IPS DF 6.9 (cell line): ENCODE measurements at regions not wholly inside any gene's neighbourhood (a gene's known extent, or its start where the extent isn't known, plus 50 kb on each side); places are given as distances from the start of the nearest gene placed in this dataset.

Experiments
- DNase-seq: peaks from one replicate; pipeline ENCODE4 v3.0.0-alpha.2; 2013; ENCODE audit warnings: low read depth, low spot score
- H3K27ac ChIP-seq: one replicate; pipeline ENCODE4 v1.5.1; 2013; ENCODE audit warnings: low read length, control low read depth
- H3K27me3 ChIP-seq: 2 replicates; pipeline ENCODE4 v1.6.1; 2013; ENCODE audit warnings: mild to moderate bottlenecking, low read length; ENCODE audit not compliant: control insufficient read depth, insufficient read depth
- H3K36me3 ChIP-seq: 2 replicates; pipeline ENCODE4 v1.6.1; 2013; ENCODE audit warnings: low read length; ENCODE audit not compliant: control insufficient read depth, insufficient read depth
- H3K4me1 ChIP-seq: 2 replicates; pipeline ENCODE4 v1.6.1; 2013; ENCODE audit warnings: low read length; ENCODE audit not compliant: control insufficient read depth, insufficient read depth
- H3K4me3 ChIP-seq: 2 replicates; pipeline ENCODE4 v1.5.1; 2013; ENCODE audit warnings: mild to moderate bottlenecking, low read length
- H3K9me3 ChIP-seq: 2 replicates; pipeline ENCODE4 v1.6.1; 2013; ENCODE audit warnings: low read length, inconsistent platforms; ENCODE audit not compliant: control insufficient read depth, insufficient read depth
- WGBS: extraction: QIAGEN DNeasy Blood & Tissue Kit; methylation state at CpG from one replicate; pipeline ENCODE4 v1.1.7; 2013; ENCODE audit warnings: mixed read lengths, missing lambda C conversion rate; ENCODE audit not compliant: insufficient read length, insufficient coverage; 5-methylcytosine and 5-hydroxymethylcytosine counted together

DNA sequence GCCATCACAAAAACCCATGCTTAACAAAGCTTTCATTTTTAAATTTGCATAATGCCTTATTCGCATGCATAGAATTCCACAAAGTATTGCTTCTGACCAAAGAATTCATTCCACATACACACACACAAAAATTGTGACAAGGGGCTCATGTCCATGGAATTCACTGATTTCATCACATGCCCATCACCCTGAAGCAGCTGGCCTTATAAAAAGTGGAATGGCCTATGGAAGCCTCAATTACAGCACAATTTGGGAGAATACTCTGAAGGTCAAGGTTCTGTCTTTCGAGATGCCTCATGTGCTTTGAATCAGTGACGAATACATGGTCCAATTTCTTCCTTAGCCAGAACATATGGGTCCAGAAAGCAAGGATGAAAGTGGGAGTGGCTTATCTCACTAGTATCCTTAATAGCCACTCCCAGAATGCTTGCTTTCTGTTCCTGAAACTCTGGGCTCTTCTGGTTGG lies 165.7 kb downstream of the KDR start:
- DNase-seq = no peak
- Histone ChIP-seq H3K27ac (no peak overlapping the region), H3K9me3 (no peaks in the 10 kb centered on the region), H3K36me3 (no peaks in the 10 kb centered on the region), H3K4me3 (no peak overlapping the region), H3K4me1 (no peaks in the 10 kb centered on the region), H3K27me3 (no peaks in the 10 kb centered on the region)
- no CpG with 5 or more reads among the region's 3 CpGs for WGBS

DNA sequence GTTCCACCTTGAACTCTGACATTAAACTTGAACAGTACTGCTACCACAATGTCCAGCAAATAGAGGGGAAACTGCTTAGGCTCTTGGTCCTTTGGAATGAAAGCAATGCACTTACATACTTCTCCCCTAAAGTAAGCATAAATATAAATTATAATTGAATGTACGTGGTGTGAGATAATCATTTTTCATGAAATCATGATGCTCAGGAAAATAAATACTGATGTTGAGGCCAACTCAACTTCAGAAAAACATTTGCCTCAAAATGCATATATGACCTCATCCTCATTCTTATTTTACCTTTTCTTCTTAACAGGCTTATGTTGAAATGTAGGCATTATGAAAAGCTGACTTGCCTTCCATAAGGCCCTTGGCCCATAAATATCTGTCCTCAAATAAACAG lies 166.3 kb downstream of the KDR start:
- DNase-seq = no peak
- Histone ChIP-seq H3K27me3 (no peaks in the 10 kb centered on the region), H3K36me3 (no peaks in the 10 kb centered on the region), H3K9me3 (no peaks in the 10 kb centered on the region), H3K4me3 (no peak overlapping the region), H3K27ac (no peak overlapping the region), H3K4me1 (no peaks in the 10 kb centered on the region)
- WGBS = no CpG with 5 or more reads among the region's 1 CpG

DNA sequence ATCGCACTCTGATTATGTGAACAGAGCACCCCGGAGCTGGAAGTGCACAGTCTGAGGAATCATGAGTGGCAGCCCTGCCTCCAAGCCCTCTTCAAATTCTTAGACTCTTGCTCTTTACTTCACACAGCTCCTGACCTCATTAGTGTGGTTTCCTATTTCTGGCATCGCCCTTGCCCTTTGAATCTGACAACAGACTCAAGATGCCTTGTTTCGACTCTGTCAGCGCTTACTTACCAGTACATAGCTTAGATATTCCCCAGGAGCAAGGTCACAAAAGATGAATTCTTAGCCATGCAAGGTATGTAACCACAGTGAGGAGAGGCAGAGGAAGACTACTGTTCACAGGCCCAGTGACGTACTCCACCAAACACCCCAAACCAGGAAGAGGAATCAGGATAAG lies 167.2 kb downstream of the KDR start:
- Histone ChIP-seq H3K9me3 (no peaks in the 10 kb centered on the region), H3K27me3 (no peaks in the 10 kb centered on the region), H3K4me1 (no peaks in the 10 kb centered on the region), H3K4me3 (no peak overlapping the region), H3K36me3 (no peaks in the 10 kb centered on the region), H3K27ac (no peak overlapping the region)
- no CpG with 5 or more reads among the region's 6 CpGs for WGBS
- DNase-seq = no peak

DNA sequence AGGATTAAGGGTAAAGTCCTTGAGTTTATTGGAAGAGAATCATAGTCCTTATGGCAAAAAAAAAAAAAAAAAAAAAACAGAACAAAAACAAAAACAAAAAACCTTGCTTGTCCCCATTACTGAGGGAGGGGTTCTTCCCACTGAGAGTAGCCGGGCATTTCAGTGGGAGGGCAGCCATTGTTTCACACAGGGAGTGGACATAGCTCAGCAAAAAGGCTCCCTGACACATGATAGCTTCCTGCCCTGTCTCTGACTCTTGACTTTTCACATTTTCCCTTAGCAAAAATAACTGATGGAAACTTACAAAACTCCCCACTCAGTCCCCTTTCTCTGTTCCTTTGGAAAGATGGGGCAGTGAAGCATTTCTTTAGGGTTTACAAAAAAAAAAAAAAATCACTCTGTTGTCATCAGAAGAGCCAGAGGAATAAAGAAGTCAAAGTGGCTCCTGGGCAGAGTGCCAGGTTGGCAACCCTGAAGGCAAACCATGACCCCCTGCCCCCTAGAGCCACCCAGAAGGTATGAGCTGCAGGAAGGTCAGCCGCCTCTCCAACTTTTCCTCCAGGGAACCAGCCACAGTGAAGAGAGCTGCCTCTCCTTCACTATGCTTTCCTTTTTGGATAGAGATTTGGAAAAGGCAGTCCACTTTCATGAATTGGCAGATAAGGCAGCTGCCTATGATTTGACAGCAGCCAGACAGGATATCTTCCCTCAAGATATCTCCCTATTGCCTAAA lies 170.6 kb downstream of the KDR start:
- no peaks in the 10 kb centered on the region for H3K36me3 ChIP-seq
- no peak overlapping the region for H3K4me3 ChIP-seq
- WGBS = no CpG with 5 or more reads among the region's 2 CpGs
- DNase-seq = no peak
- no peak overlapping the region for H3K27ac ChIP-seq
- no peaks in the 10 kb centered on the region for H3K9me3 ChIP-seq
- no peaks in the 10 kb centered on the region for H3K27me3 ChIP-seq
- no peaks in the 10 kb centered on the region for H3K4me1 ChIP-seq

DNA sequence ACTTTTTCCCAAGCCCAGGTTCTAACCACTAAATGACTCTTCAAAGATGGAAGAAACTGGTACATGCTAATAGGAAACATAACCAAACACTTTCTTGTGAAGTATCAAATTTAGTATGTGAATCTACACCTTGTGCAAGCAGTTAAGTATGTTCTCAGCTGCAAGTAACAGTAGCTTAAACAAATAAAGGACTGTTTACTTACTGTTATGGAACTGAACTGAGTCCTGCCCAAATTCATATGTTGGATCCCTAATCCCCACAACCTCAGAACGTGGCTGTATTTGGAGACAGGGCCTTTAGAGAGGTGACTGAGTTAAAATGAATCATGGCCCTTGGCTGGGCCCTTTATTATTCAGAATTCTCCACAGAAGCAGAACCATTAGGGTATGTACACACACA lies 178.7 kb downstream of the KDR start:
- no peaks in the 10 kb centered on the region for H3K36me3 ChIP-seq
- no CpG with 5 or more reads among the region's 1 CpG for WGBS
- no peak overlapping the region for H3K4me3 ChIP-seq
- no peak overlapping the region for H3K27ac ChIP-seq
- no peaks in the 10 kb centered on the region for H3K27me3 ChIP-seq
- no peaks in the 10 kb centered on the region for H3K4me1 ChIP-seq
- DNase-seq = no peak
- H3K9me3 ChIP-seq = no peaks in the 10 kb centered on the region

DNA sequence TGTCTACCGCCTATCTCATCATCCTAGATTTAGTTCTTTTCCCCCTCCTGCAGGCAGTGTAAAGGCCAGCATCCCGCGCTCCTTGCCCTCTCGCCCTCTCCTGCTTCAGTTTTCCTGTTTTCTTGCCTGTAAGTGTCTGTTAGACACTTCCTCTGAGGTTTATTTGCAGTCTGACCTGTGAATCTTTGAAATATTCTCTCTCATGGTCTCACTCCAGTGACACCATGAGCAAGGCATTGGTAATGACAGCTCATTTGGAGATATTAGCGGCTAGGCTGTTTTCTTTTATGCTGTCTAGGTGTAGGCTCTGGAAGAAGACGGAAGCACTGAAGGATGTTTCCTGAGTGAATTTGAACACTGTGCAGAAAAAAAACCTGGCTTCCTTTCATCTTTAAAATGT lies 179.6 kb downstream of the KDR start:
- Histone ChIP-seq H3K4me3 (no peak overlapping the region), H3K36me3 (no peaks in the 10 kb centered on the region), H3K9me3 (no peaks in the 10 kb centered on the region), H3K4me1 (no peaks in the 10 kb centered on the region), H3K27me3 (no peaks in the 10 kb centered on the region), H3K27ac (no peak overlapping the region)
- no CpG with 5 or more reads among the region's 6 CpGs for WGBS
- DNase-seq = no peak

DNA sequence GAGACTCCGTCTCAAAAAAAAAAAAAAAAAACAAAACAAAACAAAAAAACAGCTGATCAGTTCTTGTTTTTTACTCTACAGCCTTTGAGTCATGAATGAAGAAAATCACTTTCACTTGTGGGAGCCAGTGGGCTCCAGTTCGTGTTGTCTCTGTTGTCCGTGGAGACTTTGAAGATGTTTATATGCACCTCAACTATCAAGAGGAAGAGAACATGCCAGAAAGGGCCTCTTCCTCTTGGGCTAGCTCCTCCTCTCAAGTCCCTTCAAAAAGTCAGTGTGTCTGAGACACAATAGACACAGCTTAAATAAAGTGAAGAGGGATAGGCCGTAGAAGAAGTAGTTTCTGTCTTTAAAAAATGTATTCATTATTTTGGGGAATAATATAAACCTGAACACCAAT lies 182.7 kb downstream of the KDR start:
- Histone ChIP-seq H3K9me3 (no peaks in the 10 kb centered on the region), H3K27ac (no peak overlapping the region), H3K4me1 (no peaks in the 10 kb centered on the region), H3K36me3 (no peaks in the 10 kb centered on the region), H3K4me3 (no peak overlapping the region), H3K27me3 (no peaks in the 10 kb centered on the region)
- no peak for DNase-seq
- no CpG with 5 or more reads among the region's 4 CpGs for WGBS

DNA sequence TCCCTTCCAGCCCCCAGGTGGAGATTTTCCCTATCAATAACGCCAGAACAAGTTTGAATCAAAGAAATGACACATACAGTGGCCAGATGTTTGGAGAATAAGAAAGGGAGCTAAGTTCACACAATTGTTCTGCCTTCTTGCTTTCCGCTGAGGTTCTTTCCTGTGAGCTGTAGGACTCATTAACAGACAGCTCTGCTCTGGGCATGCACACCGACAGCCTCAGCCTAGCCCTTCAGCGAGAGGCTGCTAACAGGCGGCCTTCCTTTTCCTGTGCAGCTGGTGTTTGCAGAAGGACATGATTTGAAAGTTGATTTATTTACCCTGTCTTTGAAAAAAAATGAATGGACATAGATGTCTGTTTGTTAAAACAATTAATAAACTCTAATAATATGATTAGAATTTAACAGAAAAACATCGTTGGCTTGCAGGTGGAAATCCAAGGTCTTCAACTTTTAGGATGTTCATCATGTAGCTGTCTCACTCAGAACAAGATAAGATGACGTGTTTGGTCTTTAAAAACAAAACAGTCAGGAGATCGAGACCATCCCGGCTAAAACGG lies 183.3 kb downstream of the KDR start:
- Histone ChIP-seq H3K27ac (no peak overlapping the region), H3K9me3 (no peaks in the 10 kb centered on the region), H3K36me3 (no peaks in the 10 kb centered on the region), H3K27me3 (no peaks in the 10 kb centered on the region), H3K4me1 (no peaks in the 10 kb centered on the region), H3K4me3 (no peak overlapping the region)
- DNase-seq = no peak
- no CpG with 5 or more reads among the region's 10 CpGs for WGBS

DNA sequence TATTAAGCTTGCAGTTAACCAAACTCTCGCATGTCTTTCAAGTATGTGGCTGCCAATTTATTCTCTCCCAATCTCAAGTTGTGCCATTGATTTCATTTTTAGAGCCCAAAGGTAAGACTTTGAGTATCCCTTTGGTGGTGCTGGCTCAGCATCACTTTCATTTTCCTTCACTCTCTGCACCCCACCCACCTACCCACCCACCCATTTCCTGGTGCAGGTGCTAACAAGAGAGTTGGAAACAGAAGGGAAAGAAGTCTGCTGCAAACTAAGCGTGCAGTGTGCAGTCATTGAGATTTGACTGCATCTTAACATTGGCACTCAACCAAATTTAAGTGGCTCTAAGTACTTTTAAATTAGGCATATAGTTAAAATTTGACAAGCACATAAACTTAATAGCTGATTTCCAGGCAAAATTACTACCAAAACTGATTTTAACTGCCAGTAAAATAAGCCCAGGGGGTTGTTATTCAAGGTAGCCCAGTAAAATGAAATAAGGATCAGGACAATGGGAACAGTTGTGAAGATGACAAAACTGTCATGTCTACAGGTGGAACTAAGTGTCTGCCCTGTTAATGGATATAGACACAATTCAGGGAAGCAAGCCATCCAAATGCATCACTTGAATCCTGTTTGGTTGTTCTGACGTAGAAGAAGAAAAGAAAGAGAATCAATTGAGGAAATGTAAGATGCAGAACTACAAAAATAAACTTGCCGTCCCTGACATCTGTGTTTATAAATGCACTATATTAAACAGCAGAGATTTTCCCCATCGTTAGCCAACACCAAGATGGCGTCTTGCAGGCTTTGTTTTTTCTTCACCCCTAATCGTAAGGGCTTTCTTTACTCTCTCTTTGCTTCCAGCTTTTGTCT lies 184.2 kb downstream of the KDR start:
- Histone ChIP-seq H3K4me3 (no peak overlapping the region), H3K27me3 (no peaks in the 10 kb centered on the region), H3K27ac (no peak overlapping the region), H3K9me3 (no peaks in the 10 kb centered on the region), H3K36me3 (no peaks in the 10 kb centered on the region), H3K4me1 (no peaks in the 10 kb centered on the region)
- no CpG with 5 or more reads among the region's 7 CpGs for whole genome bisulfite sequencing
- no peak for DNase-seq

DNA sequence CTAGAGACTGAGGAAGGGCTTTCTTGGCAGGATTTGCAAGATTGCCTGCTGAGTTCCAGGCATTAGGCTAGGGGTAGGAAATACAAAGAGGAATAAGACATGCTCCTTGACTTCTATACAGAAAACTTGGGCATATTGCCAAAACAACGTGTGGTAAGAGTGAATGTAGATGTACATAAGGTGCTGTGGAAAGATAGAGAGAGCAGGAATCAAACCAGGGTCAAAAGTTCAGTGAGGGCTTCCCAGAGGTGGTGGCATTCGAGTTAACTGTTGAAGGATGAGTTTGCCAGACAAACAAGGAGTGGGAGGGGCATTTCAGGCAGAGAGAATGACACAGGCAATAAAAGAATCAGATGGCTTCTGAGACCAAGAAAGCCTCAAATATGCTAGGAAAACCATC lies 187.9 kb downstream of the KDR start:
- H3K9me3 ChIP-seq = no peaks in the 10 kb centered on the region
- DNase-seq = no peak
- no CpG with 5 or more reads among the region's 2 CpGs for WGBS

More for the DNA sequence above, 187.9 kb downstream of the KDR start:
- H3K27ac ChIP-seq = no peak overlapping the region
- H3K4me1 ChIP-seq = no peaks in the 10 kb centered on the region
- no peaks in the 10 kb centered on the region for H3K36me3 ChIP-seq
- no peak overlapping the region for H3K4me3 ChIP-seq
- no peaks in the 10 kb centered on the region for H3K27me3 ChIP-seq
